NT2/D1 (cell line): ENCODE measurements at regions not wholly inside any gene's neighbourhood (a gene's known extent, or its start where the extent isn't known, plus 50 kb on each side); places are given as distances from the start of the nearest gene placed in this dataset.

Experiments used
- DNase-seq: peaks from one replicate; pipeline ENCODE4 v3.0.0-alpha.2; 2011; ENCODE audit warnings: low read depth, low spot score
- H3K27me3 ChIP-seq: 2 replicates; pipeline ENCODE4 v1.6.0; 2011; ENCODE audit warnings: mild to moderate bottlenecking; ENCODE audit not compliant: insufficient read length, insufficient read depth
- H3K36me3 ChIP-seq: 2 replicates; pipeline ENCODE4 v1.6.1; 2011; ENCODE audit warnings: mild to moderate bottlenecking, low read length, mixed read lengths; ENCODE audit not compliant: insufficient read depth, insufficient read length
- H3K4me1 ChIP-seq: 2 replicates; pipeline ENCODE4 v1.5.1; 2011; ENCODE audit not compliant: insufficient read depth, insufficient read length
- H3K4me3 ChIP-seq: 2 replicates; pipeline ENCODE4 v1.5.1; 2011; ENCODE audit warnings: low read depth; ENCODE audit not compliant: insufficient read length
- H3K9ac ChIP-seq: 2 replicates; pipeline ENCODE4 v1.6.0; 2011; ENCODE audit warnings: low read depth; ENCODE audit not compliant: insufficient read length
- H3K9me3 ChIP-seq: 2 replicates; pipeline ENCODE4 v1.5.1; 2011; ENCODE audit warnings: mild to moderate bottlenecking, low read length; ENCODE audit not compliant: insufficient read depth
- SUZ12 ChIP-seq: IDR thresholded peaks from 2 replicates; pipeline ENCODE4 v1.6.1; 2011; ENCODE audit not compliant: insufficient read length, insufficient read depth; ENCODE audit errors: extremely low read depth
- YY1 ChIP-seq: IDR thresholded peaks from 2 replicates; pipeline ENCODE4 v1.6.1; 2011; ENCODE audit not compliant: insufficient read length, insufficient read depth
- ZNF274 ChIP-seq: IDR thresholded peaks from 2 replicates; pipeline ENCODE4 v1.6.1; 2011; ENCODE audit warnings: mild to moderate bottlenecking, low read depth, low read length

GRCh38 chr4:41461780-41462307, 76.1 kb upstream of the LIMCH1 start:
- no peak overlapping the region for H3K4me3 ChIP-seq
- H3K27me3 ChIP-seq, result no peaks in the 10 kb centered on the region
- H3K4me1 ChIP-seq, result no peaks in the 10 kb centered on the region
- DNase-seq, result no peak
- no peaks in the 10 kb centered on the region for H3K36me3 ChIP-seq
- no peak overlapping the region for H3K9ac ChIP-seq
- TF ChIP-seq YY1, result no peak
- TF ChIP-seq ZNF274, result no peak
- TF ChIP-seq SUZ12, result no peak
- H3K9me3 ChIP-seq, result no peaks in the 10 kb centered on the region

- TF ChIP-seq SUZ12 (no peak), ZNF274 (no peak), YY1 (no peak)
These were observed 72.7 kb upstream of the LIMCH1 start for GRCh38 chr4:41465146-41465761.

GRCh38 chr4:41466249-41466648, 71.7 kb upstream of the LIMCH1 start:
- Histone ChIP-seq H3K4me1 (no peaks in the 10 kb centered on the region), H3K27me3 (no peaks in the 10 kb centered on the region), H3K9me3 (no peaks in the 10 kb centered on the region), H3K9ac (no peak overlapping the region), H3K36me3 (no peaks in the 10 kb centered on the region), H3K4me3 (no peak overlapping the region)
- TF ChIP-seq SUZ12, result no peak
- no peak for TF ChIP-seq YY1
- no peak for DNase-seq

More at GRCh38 chr4:41465146-41465761, 72.7 kb upstream of the LIMCH1 start:
- DNase-seq, result no peak
- Histone ChIP-seq H3K36me3 (no peaks in the 10 kb centered on the region), H3K27me3 (no peaks in the 10 kb centered on the region), H3K4me1 (no peaks in the 10 kb centered on the region), H3K9me3 (no peaks in the 10 kb centered on the region), H3K4me3 (no peak overlapping the region), H3K9ac (no peak overlapping the region)

- TF ChIP-seq ZNF274, result no peak
- TF ChIP-seq SUZ12, result no peak
- TF ChIP-seq YY1, result no peak
- H3K27me3 ChIP-seq, result no peaks in the 10 kb centered on the region
- no peak for DNase-seq
- H3K36me3 ChIP-seq, result no peaks in the 10 kb centered on the region
- H3K9me3 ChIP-seq, result no peaks in the 10 kb centered on the region
- no peaks in the 10 kb centered on the region for H3K4me1 ChIP-seq
- no peak overlapping the region for H3K4me3 ChIP-seq
- no peak overlapping the region for H3K9ac ChIP-seq
These were observed 69.8 kb upstream of the LIMCH1 start for GRCh38 chr4:41468122-41468521.

- no peak for TF ChIP-seq YY1
- TF ChIP-seq SUZ12, result no peak
- no peak for TF ChIP-seq ZNF274
- Histone ChIP-seq H3K27me3 (no peaks in the 10 kb centered on the region), H3K9me3 (no peaks in the 10 kb centered on the region), H3K9ac (no peak overlapping the region), H3K36me3 (no peaks in the 10 kb centered on the region), H3K4me1 (no peaks in the 10 kb centered on the region), H3K4me3 (no peak overlapping the region)
- DNase-seq, result no peak
These were observed 66.6 kb upstream of the LIMCH1 start for GRCh38 chr4:41471126-41472071.

GRCh38 chr4:41472081-41472480, 65.9 kb upstream of the LIMCH1 start:
- H3K4me3 ChIP-seq, result no peak overlapping the region
- DNase-seq, result no peak

GRCh38 chr4:41473176-41473575, 64.8 kb upstream of the LIMCH1 start:
- DNase-seq, result no peak
- H3K27me3 ChIP-seq, result no peaks in the 10 kb centered on the region
- no peak overlapping the region for H3K4me3 ChIP-seq
- no peak for TF ChIP-seq YY1
- no peak for TF ChIP-seq SUZ12
- no peak for TF ChIP-seq ZNF274
- no peaks in the 10 kb centered on the region for H3K4me1 ChIP-seq
- no peak overlapping the region for H3K9ac ChIP-seq
- no peaks in the 10 kb centered on the region for H3K36me3 ChIP-seq
- no peaks in the 10 kb centered on the region for H3K9me3 ChIP-seq

More at GRCh38 chr4:41472081-41472480, 65.9 kb upstream of the LIMCH1 start:
- Histone ChIP-seq H3K27me3 (no peaks in the 10 kb centered on the region), H3K9ac (no peak overlapping the region), H3K4me1 (no peaks in the 10 kb centered on the region), H3K36me3 (no peaks in the 10 kb centered on the region), H3K9me3 (no peaks in the 10 kb centered on the region)
- TF ChIP-seq SUZ12 (no peak), ZNF274 (no peak), YY1 (no peak)
